K562 (cell line): ENCODE measurements at regions not wholly inside any gene's neighbourhood (a gene's known extent, or its start where the extent isn't known, plus 50 kb on each side); places are given as distances from the start of the nearest gene placed in this dataset.

Source experiments
- ATAC-seq: fragments of 200-7000 bp; cut with Tn5 transposase; 3 replicates; pipeline ENCODE4 v1.9.1; 2020; ENCODE audit warnings: moderate library complexity
- BruUV-seq: library from RNA; stranded (reverse); fragments of 400-500 nt; replicated peaks from 2 replicates; lab custom pipeline; 2021; lab: Mats Ljungman, UMichigan
- CTCF ChIA-PET: fragments of 300-600 bp; formaldehyde crosslinking; extraction: SDS; loops from one replicate; lab custom pipeline; 2021; ENCODE audit warnings: low intra/inter-chr PET ratio; lab: Yijun Ruan, JAX
- POLR2A ChIA-PET: fragments of 300-600, 350-650 bp; sonication (Branson Sonifier 250); formaldehyde crosslinking; extraction: SDS; loops from one replicate; lab custom pipeline; 2021; ENCODE audit warnings: antibody characterized with exemption, inconsistent platforms; lab: Yijun Ruan, JAX
- DNase-seq, 4 experiments: peaks; one replicate each; pipeline versions ENCODE4 v3.0.0 to v3.0.0-alpha.2; 2011 to 2018; ENCODE audit warnings: low spot score in 3 of 4, mixed read lengths in 3 of 4; ENCODE audit errors: extremely low read depth in 1 of 4
- FAIRE-seq: peaks from 2 replicates; lab custom pipeline; 2011; peaks lifted over from hg19 to GRCh38; lab: Jason Lieb, UNC
- H2AFZ ChIP-seq: 2 replicates; pipeline ENCODE4 v1.6.0; 2011; ENCODE audit warnings: low read depth, low read length, control low read depth, inconsistent platforms
- H3K27ac ChIP-seq: fragments of 200-600 bp; 3 replicates; pipeline ENCODE4 v1.8.0; 2011; ENCODE audit warnings: low read depth, mild to moderate bottlenecking, control low read depth, inconsistent platforms, low read length, moderate library complexity, mixed read lengths; ENCODE audit errors: extremely low read depth
- H3K27me3 ChIP-seq, 2 experiments: fragments of 300-600 bp in 1 of 2; 2 replicates in 1 of 2; 3 replicates in 1 of 2; pipeline versions ENCODE4 v1.6.0 to v1.8.0; 2011; ENCODE audit warnings: inconsistent platforms in 2 of 2, low read length in 2 of 2, mild to moderate bottlenecking in 1 of 2, mixed read lengths in 1 of 2, moderate library complexity in 1 of 2; ENCODE audit not compliant: control insufficient read depth in 2 of 2, insufficient read depth in 2 of 2
- H3K36me3 ChIP-seq: fragments of 300-600 bp; 3 replicates; pipeline ENCODE4 v1.8.0; 2011; ENCODE audit warnings: mild to moderate bottlenecking, low read length, inconsistent platforms; ENCODE audit not compliant: control insufficient read depth, insufficient read depth
- H3K4me1 ChIP-seq, 2 experiments: fragments of 200-600 bp in 1 of 2; replicated peaks in 1 of 2; 2 replicates in 1 of 2; 3 replicates in 1 of 2; pipeline versions ENCODE4 v1.5.1 to v1.8.0; 2011; ENCODE audit warnings: inconsistent platforms in 2 of 2, low read length in 2 of 2, mild to moderate bottlenecking in 1 of 2, mixed read lengths in 1 of 2, moderate library complexity in 1 of 2; ENCODE audit not compliant: control insufficient read depth in 2 of 2, insufficient read depth in 2 of 2
- H3K4me2 ChIP-seq: 2 replicates; pipeline ENCODE4 v1.6.1; 2011; ENCODE audit warnings: low read length, control low read depth, inconsistent platforms, mixed read lengths; ENCODE audit not compliant: insufficient read depth
- H3K4me3 ChIP-seq: fragments of 200-600 bp; sonication (generic), shearing (Covaris generic); 2 replicates; pipeline ENCODE4 v1.5.1; 2016; ENCODE audit warnings: control low read depth, inconsistent platforms
- H3K79me2 ChIP-seq: fragments of 200-600 bp; 3 replicates; pipeline ENCODE4 v1.8.0; 2011; ENCODE audit warnings: low read length, inconsistent platforms; ENCODE audit not compliant: control insufficient read depth, insufficient read depth
- H3K9ac ChIP-seq, 2 experiments: 2 replicates each; pipeline versions ENCODE4 v1.6.0 to v1.6.1; 2011; ENCODE audit warnings: low read depth in 2 of 2, low read length in 2 of 2, control low read depth in 1 of 2, inconsistent platforms in 1 of 2, mild to moderate bottlenecking in 1 of 2, mixed read lengths in 1 of 2; ENCODE audit not compliant: insufficient read depth in 1 of 2
- H3K9me1 ChIP-seq: one replicate; pipeline ENCODE4 v1.6.0; 2011; ENCODE audit warnings: inconsistent platforms, mild to moderate bottlenecking, low read length, moderate library complexity; ENCODE audit not compliant: control insufficient read depth, insufficient read depth
- H3K9me3 ChIP-seq: replicated peaks from 2 replicates; pipeline ENCODE4 v1.5.1; 2011; ENCODE audit warnings: low read depth, low read length, inconsistent platforms; ENCODE audit not compliant: control insufficient read depth, insufficient read depth
- H4K20me1 ChIP-seq: replicated peaks from 2 replicates; pipeline ENCODE4 v1.6.1; 2011; ENCODE audit warnings: low read length, inconsistent platforms, mixed read lengths; ENCODE audit not compliant: control insufficient read depth, insufficient read depth
- CREB3 ChIP-seq: fragments of 450-650 bp; conservative IDR thresholded peaks from 2 replicates; pipeline ENCODE4 v1.6.1; 2016; ENCODE audit warnings: missing genetic modification characterization, low read depth, mild to moderate bottlenecking, missing compliant biosample characterization, moderate library complexity
- HDAC8 ChIP-seq: fragments of 450-650 bp; IDR thresholded peaks from 2 replicates; pipeline ENCODE4 v1.6.1; 2016; ENCODE audit warnings: mild to moderate bottlenecking, missing genetic modification characterization, moderate library complexity, missing compliant biosample characterization
- POLR2AphosphoS5 ChIP-seq: IDR thresholded peaks from 2 replicates; pipeline ENCODE4 v1.6.1; 2011; ENCODE audit warnings: mild to moderate bottlenecking, low read depth, low read length, moderate library complexity; ENCODE audit not compliant: control insufficient read depth, insufficient read depth
- ZNF239 ChIP-seq: fragments of 250-450 bp; sonication (Bioruptor Pico); IDR thresholded peaks from 2 replicates; pipeline ENCODE4 v1.4.0; 2020; ENCODE audit warnings: mild to moderate bottlenecking
- ZNF431 ChIP-seq: sonication (generic); formaldehyde crosslinking; IDR thresholded peaks from 2 replicates; pipeline ENCODE4 v1.8.0; 2022; ENCODE audit warnings: mild to moderate bottlenecking, missing genetic modification reagents
- WGBS: fragments of 100-300 bp; shearing (Covaris generic); methylation state at CpG from one replicate; pipeline ENCODE4 v1.1.6; 2016; ENCODE audit warnings: low coverage, mixed read lengths; ENCODE audit not compliant: insufficient coverage; ENCODE audit errors: missing lambda C conversion rate; 5-methylcytosine and 5-hydroxymethylcytosine counted together
- in situ Hi-C: fragments of 300-500 bp; cut with MboI; formaldehyde crosslinking; loops from 4 replicates; pipeline ENCODE4 v1.15.0; 2018; ENCODE audit warnings: inconsistent platforms, mixed read lengths
- intact Hi-C: fragments of 100-400 bp; cut with micrococcal nuclease; formaldehyde crosslinking; loops from 2 replicates; pipeline ENCODE4 v1.14.2; 2022

- H3K79me2 ChIP-seq, result no peaks in the 10 kb centered on the region
- no peak overlapping the region for H3K27ac ChIP-seq
- FAIRE-seq, result no peak
- no peaks in the 10 kb centered on the region for H3K9me1 ChIP-seq
- H3K27me3 ChIP-seq, result no peaks in the 10 kb centered on the region
- H3K9ac ChIP-seq, result no peak overlapping the region
- in situ Hi-C loops, result no loop called here
- no peak overlapping the region for H3K4me3 ChIP-seq
- no peak overlapping the region for H3K4me2 ChIP-seq
- ChIA-PET CTCF (interaction anchor here (0.7 kb wide), 1 partner anchor 820 kb away, joined by 3 read pairs; no protein-coding TSS in a partner anchor), POLR2A (no interaction called here)
- no peaks in the 10 kb centered on the region for H4K20me1 ChIP-seq
- TF ChIP-seq POLR2AphosphoS5 (no peak), HDAC8 (tag) (no peak), ZNF239 (CRISPR knock-in tag) (no peak), CREB3 (no peak), ZNF431 (CRISPR knock-in tag) (no peak)
- H3K36me3 ChIP-seq, result no peaks in the 10 kb centered on the region
- DNase-seq, result no peak
- H3K9me3 ChIP-seq, result no peaks in the 10 kb centered on the region
- BruUV-seq, result no TSS peak
- WGBS, result under 1% methylated on average over 6 of the region's 6 CpGs
- no peak overlapping the region for H2AFZ ChIP-seq
- H3K4me1 ChIP-seq, result no peaks in the 10 kb centered on the region
- ATAC-seq, result no peak
- intact Hi-C loops, result no loop called here
Observed at GRCh38 chr6:142605922-142606485, 304.2 kb downstream of the ADGRG6 start.
